Left kidney (tissue), 1 donor: ENCODE measurements at regions not wholly inside any gene's neighbourhood (a gene's known extent, or its start where the extent isn't known, plus 50 kb on each side); places are given as distances from the start of the nearest gene placed in this dataset.

Experiments used
- DNase-seq: peaks from one replicate; pipeline ENCODE4 v3.0.0-alpha.2; 2013

- no peak for DNase-seq
Measured at GRCh38 chr9:130781569-130781968, 53.5 kb upstream of the ABL1 start.

GRCh38 chr9:130782886-130783530, 52.0 kb upstream of the ABL1 start:
- DNase-seq: no peak

- DNase-seq: no peak
Measured at GRCh38 chr9:130785053-130785452, 50.0 kb upstream of the ABL1 start.
